ENCODE measurements at regions not wholly inside any gene's neighbourhood (a gene's known extent, or its start where the extent isn't known, plus 50 kb on each side); places are given as distances from the start of the nearest gene placed in this dataset.

DNA sequence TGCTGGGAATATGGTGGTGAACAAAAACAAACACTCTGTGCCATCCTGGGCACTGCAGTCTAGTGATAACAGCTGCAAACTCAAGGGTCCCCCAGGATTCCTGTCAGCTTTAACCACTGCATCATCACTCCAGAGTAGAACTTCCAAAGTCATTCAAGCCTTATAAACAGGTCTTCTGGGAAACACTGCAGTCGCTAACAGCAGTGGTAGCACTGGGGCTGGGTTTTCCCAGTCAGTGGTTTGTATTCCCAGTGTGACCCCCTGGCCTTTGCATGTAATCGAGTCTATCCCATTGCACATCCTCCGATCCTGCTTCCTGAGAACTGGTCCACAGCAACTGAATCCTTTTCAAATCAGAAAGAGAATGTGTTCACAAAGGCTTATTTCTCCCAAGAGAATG is 623.5 kb downstream of the EDEM1 start:
- TF ChIP-seq, protein P1, sequence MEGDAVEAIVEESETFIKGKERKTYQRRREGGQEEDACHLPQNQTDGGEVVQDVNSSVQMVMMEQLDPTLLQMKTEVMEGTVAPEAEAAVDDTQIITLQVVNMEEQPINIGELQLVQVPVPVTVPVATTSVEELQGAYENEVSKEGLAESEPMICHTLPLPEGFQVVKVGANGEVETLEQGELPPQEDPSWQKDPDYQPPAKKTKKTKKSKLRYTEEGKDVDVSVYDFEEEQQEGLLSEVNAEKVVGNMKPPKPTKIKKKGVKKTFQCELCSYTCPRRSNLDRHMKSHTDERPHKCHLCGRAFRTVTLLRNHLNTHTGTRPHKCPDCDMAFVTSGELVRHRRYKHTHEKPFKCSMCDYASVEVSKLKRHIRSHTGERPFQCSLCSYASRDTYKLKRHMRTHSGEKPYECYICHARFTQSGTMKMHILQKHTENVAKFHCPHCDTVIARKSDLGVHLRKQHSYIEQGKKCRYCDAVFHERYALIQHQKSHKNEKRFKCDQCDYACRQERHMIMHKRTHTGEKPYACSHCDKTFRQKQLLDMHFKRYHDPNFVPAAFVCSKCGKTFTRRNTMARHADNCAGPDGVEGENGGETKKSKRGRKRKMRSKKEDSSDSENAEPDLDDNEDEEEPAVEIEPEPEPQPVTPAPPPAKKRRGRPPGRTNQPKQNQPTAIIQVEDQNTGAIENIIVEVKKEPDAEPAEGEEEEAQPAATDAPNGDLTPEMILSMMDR (IDR thresholded peaks at IDR 0.05; ENCODE audit: insufficient read depth, low read length) = no peak
- DNase-seq (ENCODE audit: low read depth) = no peak
- H3K4me3 ChIP-seq (ENCODE audit: low read depth, low read length) = no peak overlapping the region

DNA sequence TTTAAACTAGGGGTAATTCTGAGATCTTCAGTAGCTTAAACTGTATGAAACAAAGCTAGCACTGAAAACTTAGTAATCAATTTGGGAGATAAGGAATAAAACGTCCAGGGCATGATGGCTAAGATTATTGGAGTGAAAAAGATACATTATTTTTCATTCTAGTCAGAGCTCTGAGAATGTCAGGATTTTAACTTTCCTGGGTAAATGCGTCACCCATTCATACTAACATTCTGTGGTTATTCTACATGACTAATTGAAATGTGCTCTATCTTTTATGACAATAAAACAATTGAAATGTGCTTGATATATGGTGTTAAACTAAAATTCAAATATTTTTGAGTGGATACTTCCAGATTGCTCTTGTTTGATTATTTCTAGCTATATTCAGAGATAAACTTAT is 626.0 kb downstream of the EDEM1 start:
- TF ChIP-seq, protein P1 (IDR thresholded peaks at IDR 0.05; ENCODE audit: insufficient read depth, low read length) = no peak
- no peak overlapping the region for H3K4me3 ChIP-seq (ENCODE audit: low read depth, low read length)
- no peak for DNase-seq (ENCODE audit: low read depth)

DNA sequence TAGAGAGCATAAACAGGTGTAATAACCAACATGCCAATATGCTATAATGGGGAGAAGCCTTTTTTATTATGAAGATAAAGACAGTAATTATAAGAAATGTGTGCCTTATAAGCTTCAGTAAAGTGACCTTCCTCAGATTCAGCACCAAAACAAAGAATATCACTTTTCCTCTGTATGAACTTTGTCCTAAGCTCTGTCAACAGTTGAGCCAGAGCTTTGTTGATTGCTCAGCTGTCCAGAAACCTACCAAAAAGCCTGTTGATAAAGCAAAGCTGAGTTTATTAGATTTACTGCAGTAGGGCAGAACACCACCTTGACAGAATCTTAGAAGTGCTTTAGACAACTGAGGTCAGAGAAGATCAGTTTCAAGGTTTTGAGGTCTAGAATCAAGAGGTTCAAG is 635.3 kb downstream of the EDEM1 start:
- no peak overlapping the region for H3K4me3 ChIP-seq (ENCODE audit: low read depth, low read length)
- no peak for DNase-seq (ENCODE audit: low read depth)
- TF ChIP-seq, protein P1 (IDR thresholded peaks at IDR 0.05; ENCODE audit: insufficient read depth, low read length) = no peak

DNA sequence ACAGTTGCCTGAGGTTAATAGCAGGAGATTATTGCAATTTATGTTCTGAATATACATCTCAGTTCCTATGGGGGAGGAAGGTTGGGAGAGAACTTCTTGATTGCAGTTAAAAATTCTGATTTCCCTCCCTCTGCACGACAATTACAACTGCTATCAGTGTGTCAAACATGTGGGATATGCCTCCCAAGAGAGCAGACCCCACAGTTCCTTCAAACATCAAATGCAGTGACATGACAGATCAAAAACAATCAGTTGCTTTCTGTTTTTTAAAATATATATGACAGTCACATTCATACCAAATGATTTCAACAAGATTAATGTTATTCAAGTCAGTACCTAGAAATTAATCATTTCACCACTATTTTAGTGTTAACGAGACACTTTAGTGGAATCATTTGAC is 639.0 kb downstream of the EDEM1 start:
- TF ChIP-seq, protein P1 (IDR thresholded peaks at IDR 0.05; ENCODE audit: insufficient read depth, low read length) = no peak
- no peak for DNase-seq (ENCODE audit: low read depth)
- H3K4me3 ChIP-seq (ENCODE audit: low read depth, low read length) = no peak overlapping the region

DNA sequence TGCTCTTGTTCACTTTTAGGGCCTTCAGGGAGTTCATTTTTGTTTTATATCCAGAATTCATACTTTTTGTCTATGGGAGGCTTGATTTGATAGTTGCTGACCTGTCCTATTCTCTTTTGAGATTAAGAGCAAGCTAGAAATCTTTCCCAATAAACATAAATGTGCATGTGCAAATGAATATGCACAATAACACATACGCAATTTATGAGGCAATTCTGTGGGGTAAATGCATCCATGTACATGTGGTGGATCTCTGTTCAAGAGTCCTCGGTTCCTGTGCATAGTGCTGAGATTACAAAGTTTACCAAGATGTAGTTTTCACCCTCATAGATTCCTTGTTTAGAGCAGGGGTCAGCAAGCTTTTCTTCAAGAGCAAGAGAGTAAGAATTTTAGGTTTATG is 640.7 kb downstream of the EDEM1 start:
- no peak for DNase-seq (ENCODE audit: low read depth)
- H3K4me3 ChIP-seq (ENCODE audit: low read depth, low read length) = no peak overlapping the region
- TF ChIP-seq, protein P1 (IDR thresholded peaks at IDR 0.05; ENCODE audit: insufficient read depth, low read length) = no peak

DNA sequence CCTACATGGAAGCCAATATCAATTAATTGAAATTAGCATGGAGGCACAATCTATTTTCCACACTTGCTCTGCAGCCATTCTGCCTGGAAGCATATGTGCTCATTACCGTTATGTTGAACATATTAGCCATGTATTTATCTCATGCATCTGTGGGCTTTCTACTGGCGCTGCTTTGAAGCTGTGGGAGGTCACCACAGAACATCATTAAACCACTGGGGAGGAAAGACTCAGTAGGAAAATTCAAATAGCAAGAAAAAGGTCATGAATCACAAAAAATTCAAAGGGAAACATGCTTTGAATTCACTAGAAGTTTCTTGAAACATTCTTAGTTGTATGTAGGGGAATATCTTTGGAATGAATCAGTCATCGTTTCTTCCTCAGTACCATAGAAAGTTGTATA is 652.5 kb downstream of the EDEM1 start:
- DNase-seq (ENCODE audit: low read depth) = no peak
- H3K4me3 ChIP-seq (ENCODE audit: low read depth, low read length) = no peak overlapping the region
- TF ChIP-seq, protein P1 (IDR thresholded peaks at IDR 0.05; ENCODE audit: insufficient read depth, low read length) = no peak

DNA sequence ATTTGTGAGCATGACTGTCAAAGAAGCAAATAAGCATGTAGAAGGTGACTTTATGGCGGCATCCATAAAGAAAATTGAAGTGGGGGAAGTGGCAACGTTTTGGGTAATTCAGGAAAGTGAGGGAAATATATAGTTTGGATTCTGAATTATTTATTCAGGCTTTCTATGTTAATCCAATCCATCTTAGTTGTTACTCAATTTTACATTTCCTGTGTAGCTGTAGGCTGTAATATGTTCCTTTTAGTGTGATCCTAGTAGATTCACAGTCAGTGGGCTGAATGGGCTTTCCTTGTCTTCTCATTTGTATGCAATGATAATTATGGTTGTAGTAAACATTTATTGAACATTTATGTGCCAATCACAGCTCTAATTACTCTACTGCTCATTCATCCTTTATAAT is 654.1 kb downstream of the EDEM1 start:
- TF ChIP-seq, protein P1 (IDR thresholded peaks at IDR 0.05; ENCODE audit: insufficient read depth, low read length) = no peak
- DNase-seq (ENCODE audit: low read depth) = no peak
- H3K4me3 ChIP-seq (ENCODE audit: low read depth, low read length) = no peak overlapping the region
